GM12875 (cell line): ENCODE measurements at regions not wholly inside any gene's neighbourhood (a gene's known extent, or its start where the extent isn't known, plus 50 kb on each side); places are given as distances from the start of the nearest gene placed in this dataset.

Source experiments
- H3K4me3 ChIP-seq: one replicate; pipeline ENCODE4 v1.5.1; 2011; ENCODE audit warnings: low read depth, low read length, control low read depth
- CTCF ChIP-seq: IDR thresholded peaks from 2 replicates; pipeline ENCODE4 v1.5.1; 2011; ENCODE audit warnings: low read depth, mild to moderate bottlenecking, control low read depth, inconsistent platforms, low read length, moderate library complexity, borderline replicate concordance; ENCODE audit not compliant: insufficient read depth

- no peak overlapping the region for H3K4me3 ChIP-seq
- no peak for TF ChIP-seq CTCF
These were observed 1723.6 kb downstream of the TP53TG3F start for GRCh38 chr16:35182943-35183550.

- TF ChIP-seq CTCF = no peak
These were observed 1725.0 kb downstream of the TP53TG3F start for GRCh38 chr16:35184356-35184870.

GRCh38 chr16:35185366-35186044 is 1726.1 kb downstream of the TP53TG3F start:
- no peak overlapping the region for H3K4me3 ChIP-seq
- no peak for TF ChIP-seq CTCF

More at GRCh38 chr16:35184356-35184870, 1725.0 kb downstream of the TP53TG3F start:
- no peak overlapping the region for H3K4me3 ChIP-seq

- no peak for TF ChIP-seq CTCF
- no peak overlapping the region for H3K4me3 ChIP-seq
These were observed 1726.8 kb downstream of the TP53TG3F start for GRCh38 chr16:35186045-35186759.

- no peak for TF ChIP-seq CTCF
- H3K4me3 ChIP-seq = no peak overlapping the region
These were observed 1728.3 kb downstream of the TP53TG3F start for GRCh38 chr16:35187665-35188225.

- no peak for TF ChIP-seq CTCF
- H3K4me3 ChIP-seq = no peak overlapping the region
These were observed 1729.1 kb downstream of the TP53TG3F start for GRCh38 chr16:35188288-35189155.
